ENCODE measurements at regions not wholly inside any gene's neighbourhood (a gene's known extent, or its start where the extent isn't known, plus 50 kb on each side); places are given as distances from the start of the nearest gene placed in this dataset.

DNA sequence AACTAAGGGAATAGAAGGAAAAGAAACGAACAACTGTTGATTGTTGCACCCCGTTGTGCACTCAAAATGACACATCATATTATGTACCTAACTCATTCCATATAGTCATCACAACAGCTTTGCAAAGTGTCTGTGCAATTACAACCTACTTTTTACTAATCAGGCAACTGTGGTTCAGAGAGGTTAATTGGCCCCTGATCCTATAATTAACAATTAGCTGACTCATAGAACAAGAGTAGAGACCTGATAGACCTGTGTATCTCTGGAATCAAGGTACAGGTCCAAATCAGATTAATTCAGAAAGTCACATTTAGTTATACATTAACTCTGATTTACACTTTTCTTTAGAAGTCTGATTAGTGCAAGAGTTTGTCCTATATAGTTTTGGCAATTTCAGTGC lies 122.5 kb upstream of the CDK13 start:
- Histone ChIP-seq H4K20me1 (replicated peaks; ENCODE audit: control insufficient read depth, insufficient read depth, low read length) (no peaks in the 10 kb centered on the region), H3K36me3 (ENCODE audit: control insufficient read depth, insufficient read depth, low read length) (no peaks in the 10 kb centered on the region), H3K4me3 (no peak overlapping the region), H3K27me3 (ENCODE audit: control insufficient read depth in 2 of 2, insufficient read depth in 2 of 2, low read length in 2 of 2) (peaks cover 0 to 9% of the 10 kb centered on the region in 2 experiments; a peak in 3 of 5 replicates), H3K9me3 (replicated peaks; ENCODE audit: control insufficient read depth, insufficient read depth, low read depth, low read length) (no peaks in the 10 kb centered on the region; the same call in 1 of the 2 replicates), H3K4me2 (ENCODE audit: insufficient read depth, low read length) (no peak overlapping the region), H3K9me1 (ENCODE audit: control insufficient read depth, insufficient read depth, low read length) (no peaks in the 10 kb centered on the region), H3K9ac (ENCODE audit: insufficient read depth in 1 of 2, low read depth in 2 of 2, low read length in 2 of 2) (no peak overlapping the region), H3K4me1 (replicated peaks in 1 of 2; ENCODE audit: control insufficient read depth in 2 of 2, insufficient read depth in 2 of 2, low read length in 2 of 2) (peaks cover 0 to 4% of the 10 kb centered on the region in 2 experiments; a peak in 2 of 5 replicates), H3K27ac (ENCODE audit: extremely low read depth, low read depth, low read length) (no peak overlapping the region), H2AFZ (ENCODE audit: low read depth, low read length) (no peak overlapping the region), H3K79me2 (ENCODE audit: control insufficient read depth, insufficient read depth, low read length) (no peaks in the 10 kb centered on the region)
- TF ChIP-seq CBFA2T3 (IDR thresholded peaks at IDR 0.05) (0 out of 2 replicates have a peak, but pooled peaks have one; percentile 3), ZC3H11A (IDR thresholded peaks at IDR 0.05; ENCODE audit: low read depth, low read length) (no peak)
- POLR2A ChIA-PET: interaction anchor here (0.9 kb wide), 1 partner anchor 9 kb away, joined by 5 read pairs; no protein-coding TSS in a partner anchor
- intact Hi-C loops (cut with micrococcal nuclease): no loop called here
- DNase-seq (ENCODE audit: extremely low read depth in 1 of 4, low spot score in 3 of 4) (no peak), ATAC-seq (no peak), FAIRE-seq (no peak)
- no TSS peak for BruUV-seq (replicated peaks)
- 0% methylated on average over 2 of the region's 2 CpGs for WGBS (ENCODE audit: insufficient coverage, low coverage, missing lambda C conversion rate)
- in situ Hi-C loops (cut with MboI): no loop called here
- CTCF ChIA-PET (ENCODE audit: low intra/inter-chr PET ratio): no interaction called here

GRCh38 chr7:39829028-39829427 lies 121.0 kb upstream of the CDK13 start:
- H3K9me1 ChIP-seq (ENCODE audit: control insufficient read depth, insufficient read depth, low read length): no peaks in the 10 kb centered on the region
- no peaks in the 10 kb centered on the region; the same call in 1 of the 2 replicates for H3K9me3 ChIP-seq (replicated peaks; ENCODE audit: control insufficient read depth, insufficient read depth, low read depth, low read length)
- H3K27me3 ChIP-seq (ENCODE audit: control insufficient read depth in 2 of 2, insufficient read depth in 2 of 2, low read length in 2 of 2): peaks cover 4 to 9% of the 10 kb centered on the region in 2 experiments; a peak in 4 of 5 replicates
- H3K4me1 ChIP-seq (replicated peaks in 1 of 2; ENCODE audit: control insufficient read depth in 2 of 2, insufficient read depth in 2 of 2, low read length in 2 of 2): peaks cover 0 to 12% of the 10 kb centered on the region in 2 experiments; a peak in 3 of 5 replicates
- intact Hi-C loops (cut with micrococcal nuclease) (no loop called here), in situ Hi-C loops (cut with MboI) (no loop called here)
- H3K9ac ChIP-seq (ENCODE audit: insufficient read depth in 1 of 2, low read depth in 2 of 2, low read length in 2 of 2): no peak overlapping the region
- H3K36me3 ChIP-seq (ENCODE audit: control insufficient read depth, insufficient read depth, low read length): no peaks in the 10 kb centered on the region
- peak; percentile 54; the same call in 2 of the 3 replicates for ATAC-seq
- H3K27ac ChIP-seq (ENCODE audit: extremely low read depth, low read depth, low read length): no peak overlapping the region
- no peaks in the 10 kb centered on the region for H3K79me2 ChIP-seq (ENCODE audit: control insufficient read depth, insufficient read depth, low read length)
- WGBS (ENCODE audit: insufficient coverage, low coverage, missing lambda C conversion rate): 0% methylated on average over 2 of the region's 2 CpGs
- no peak overlapping the region for H3K4me2 ChIP-seq (ENCODE audit: insufficient read depth, low read length)
- ChIA-PET POLR2A (interaction anchor here (0.7 to 1.0 kb wide), 2 partner anchors 159 to 260 kb away, joined by 3 to 4 read pairs; no protein-coding TSS in a partner anchor), CTCF (ENCODE audit: low intra/inter-chr PET ratio) (no interaction called here)
- no peak overlapping the region for H2AFZ ChIP-seq (ENCODE audit: low read depth, low read length)
- no peak overlapping the region for H3K4me3 ChIP-seq
- FAIRE-seq: no peak
- DNase-seq (ENCODE audit: extremely low read depth in 1 of 4, low spot score in 3 of 4): peak in 2 of 4 experiments; percentile 28 to 29
- no TSS peak for BruUV-seq (replicated peaks)
- H4K20me1 ChIP-seq (replicated peaks; ENCODE audit: control insufficient read depth, insufficient read depth, low read length): no peaks in the 10 kb centered on the region
- TF ChIP-seq CBFA2T2 (conservative IDR thresholded peaks at IDR 0.05) (0 out of 2 replicates have a peak, but pooled peaks have one; percentile 21), ZNF146 (CRISPR knock-in tag; IDR thresholded peaks at IDR 0.05; ENCODE audit: unreplicated experiment) (no peak)
- TF ChIP-seq, protein P1, sequence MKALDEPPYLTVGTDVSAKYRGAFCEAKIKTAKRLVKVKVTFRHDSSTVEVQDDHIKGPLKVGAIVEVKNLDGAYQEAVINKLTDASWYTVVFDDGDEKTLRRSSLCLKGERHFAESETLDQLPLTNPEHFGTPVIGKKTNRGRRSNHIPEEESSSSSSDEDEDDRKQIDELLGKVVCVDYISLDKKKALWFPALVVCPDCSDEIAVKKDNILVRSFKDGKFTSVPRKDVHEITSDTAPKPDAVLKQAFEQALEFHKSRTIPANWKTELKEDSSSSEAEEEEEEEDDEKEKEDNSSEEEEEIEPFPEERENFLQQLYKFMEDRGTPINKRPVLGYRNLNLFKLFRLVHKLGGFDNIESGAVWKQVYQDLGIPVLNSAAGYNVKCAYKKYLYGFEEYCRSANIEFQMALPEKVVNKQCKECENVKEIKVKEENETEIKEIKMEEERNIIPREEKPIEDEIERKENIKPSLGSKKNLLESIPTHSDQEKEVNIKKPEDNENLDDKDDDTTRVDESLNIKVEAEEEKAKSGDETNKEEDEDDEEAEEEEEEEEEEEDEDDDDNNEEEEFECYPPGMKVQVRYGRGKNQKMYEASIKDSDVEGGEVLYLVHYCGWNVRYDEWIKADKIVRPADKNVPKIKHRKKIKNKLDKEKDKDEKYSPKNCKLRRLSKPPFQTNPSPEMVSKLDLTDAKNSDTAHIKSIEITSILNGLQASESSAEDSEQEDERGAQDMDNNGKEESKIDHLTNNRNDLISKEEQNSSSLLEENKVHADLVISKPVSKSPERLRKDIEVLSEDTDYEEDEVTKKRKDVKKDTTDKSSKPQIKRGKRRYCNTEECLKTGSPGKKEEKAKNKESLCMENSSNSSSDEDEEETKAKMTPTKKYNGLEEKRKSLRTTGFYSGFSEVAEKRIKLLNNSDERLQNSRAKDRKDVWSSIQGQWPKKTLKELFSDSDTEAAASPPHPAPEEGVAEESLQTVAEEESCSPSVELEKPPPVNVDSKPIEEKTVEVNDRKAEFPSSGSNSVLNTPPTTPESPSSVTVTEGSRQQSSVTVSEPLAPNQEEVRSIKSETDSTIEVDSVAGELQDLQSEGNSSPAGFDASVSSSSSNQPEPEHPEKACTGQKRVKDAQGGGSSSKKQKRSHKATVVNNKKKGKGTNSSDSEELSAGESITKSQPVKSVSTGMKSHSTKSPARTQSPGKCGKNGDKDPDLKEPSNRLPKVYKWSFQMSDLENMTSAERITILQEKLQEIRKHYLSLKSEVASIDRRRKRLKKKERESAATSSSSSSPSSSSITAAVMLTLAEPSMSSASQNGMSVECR (CRISPR knock-in tag; IDR thresholded peaks at IDR 0.05): no peak

Data from K562 (cell line).